Smooth muscle cell (in vitro differentiated cells): ENCODE measurements at regions not wholly inside any gene's neighbourhood (a gene's known extent, or its start where the extent isn't known, plus 50 kb on each side); places are given as distances from the start of the nearest gene placed in this dataset.

Experiments
- DNase-seq: peaks from one replicate; lab custom pipeline; 2025; ENCODE audit not compliant: unreplicated experiment; lab: John Stamatoyannopoulos, UW
- H2AFZ ChIP-seq: fragments of 200-600 bp; sonication (generic); 2 replicates; pipeline ENCODE4 v1.6.0; 2016; ENCODE audit warnings: antibody characterized with exemption, low read depth, mild to moderate bottlenecking
- H3F3A ChIP-seq: fragments of 200-600 bp; sonication (generic); 2 replicates; pipeline ENCODE4 v1.6.0; 2017; ENCODE audit warnings: antibody characterized with exemption, low read depth
- H3K27ac ChIP-seq: fragments of 200-600 bp; sonication (generic); 2 replicates; pipeline ENCODE4 v1.5.1; 2016; ENCODE audit warnings: low read depth, mild to moderate bottlenecking
- H3K27me3 ChIP-seq: fragments of 200-600 bp; sonication (generic); 2 replicates; pipeline ENCODE4 v1.6.1; 2016; ENCODE audit warnings: low read depth, mild to moderate bottlenecking
- H3K36me3 ChIP-seq: fragments of 200-600 bp; sonication (generic); 2 replicates; pipeline ENCODE4 v1.5.1; 2016; ENCODE audit warnings: low read depth
- H3K4me1 ChIP-seq: fragments of 200-600 bp; sonication (generic); 2 replicates; pipeline ENCODE4 v1.5.1; 2016; ENCODE audit warnings: low read depth
- H3K4me2 ChIP-seq: fragments of 200-600 bp; sonication (generic); 2 replicates; pipeline ENCODE4 v1.6.0; 2016; ENCODE audit warnings: mild to moderate bottlenecking
- H3K4me3 ChIP-seq: fragments of 200-600 bp; sonication (generic); 2 replicates; pipeline ENCODE4 v1.5.1; 2016; ENCODE audit warnings: mild to moderate bottlenecking
- H3K79me2 ChIP-seq: fragments of 200-600 bp; sonication (generic); 2 replicates; pipeline ENCODE4 v1.6.0; 2016; ENCODE audit warnings: low read depth, mild to moderate bottlenecking
- H3K9ac ChIP-seq: fragments of 200-600 bp; sonication (generic); 2 replicates; pipeline ENCODE4 v1.6.0; 2016; ENCODE audit warnings: low read depth
- H3K9me3 ChIP-seq: fragments of 200-600 bp; sonication (generic); replicated peaks from 2 replicates; pipeline ENCODE4 v1.5.1; 2016; ENCODE audit warnings: low read depth
- H4K20me1 ChIP-seq: fragments of 200-600 bp; sonication (generic); 2 replicates; pipeline ENCODE4 v1.6.0; 2016; ENCODE audit warnings: low read depth
- CTCF ChIP-seq: fragments of 200-600 bp; sonication (generic); IDR thresholded peaks from 2 replicates; pipeline ENCODE4 v1.5.1; 2017; ENCODE audit warnings: borderline replicate concordance, mild to moderate bottlenecking, antibody characterized with exemption; ENCODE audit not compliant: insufficient read depth, poor library complexity, severe bottlenecking
- WGBS: methylation state at CpG from one replicate; pipeline ENCODE4 v1.1.7; 2016; ENCODE audit warnings: low lambda C conversion rate; 5-methylcytosine and 5-hydroxymethylcytosine counted together

- no peaks in the 10 kb centered on the region for H3K27me3 ChIP-seq
- no peak for TF ChIP-seq CTCF
- H2AFZ ChIP-seq, result no peak overlapping the region
- H3K9me3 ChIP-seq, result no peaks in the 10 kb centered on the region
- no peaks in the 10 kb centered on the region for H3K79me2 ChIP-seq
- WGBS, result 97% methylated on average over 4 of the region's 4 CpGs
- H3K4me2 ChIP-seq, result no peak overlapping the region
- H3K27ac ChIP-seq, result no peak overlapping the region
- H3K4me1 ChIP-seq, result no peaks in the 10 kb centered on the region
- H3K36me3 ChIP-seq, result no peaks in the 10 kb centered on the region
- DNase-seq, result no peak
- H4K20me1 ChIP-seq, result no peaks in the 10 kb centered on the region
- no peak overlapping the region for H3K9ac ChIP-seq
- H3F3A ChIP-seq, result no peaks in the 10 kb centered on the region
- no peak overlapping the region for H3K4me3 ChIP-seq
Measured at GRCh38 chr18:39701055-39701783, 2135.6 kb upstream of the CELF4 start.

GRCh38 chr18:39699340-39699964, 2133.9 kb upstream of the CELF4 start:
- H4K20me1 ChIP-seq, result no peaks in the 10 kb centered on the region
- H3K27me3 ChIP-seq, result no peaks in the 10 kb centered on the region
- H3K27ac ChIP-seq, result no peak overlapping the region
- H3K36me3 ChIP-seq, result no peaks in the 10 kb centered on the region
- H3K4me2 ChIP-seq, result no peak overlapping the region
- no peak overlapping the region for H2AFZ ChIP-seq
- no peaks in the 10 kb centered on the region for H3F3A ChIP-seq
- H3K79me2 ChIP-seq, result no peaks in the 10 kb centered on the region
- H3K9ac ChIP-seq, result no peak overlapping the region
- 89% methylated on average over 5 of the region's 5 CpGs for WGBS
- H3K4me3 ChIP-seq, result no peak overlapping the region
- no peak for TF ChIP-seq CTCF
- no peaks in the 10 kb centered on the region for H3K9me3 ChIP-seq
- DNase-seq, result no peak
- no peaks in the 10 kb centered on the region for H3K4me1 ChIP-seq

- no peaks in the 10 kb centered on the region for H3K27me3 ChIP-seq
- TF ChIP-seq CTCF, result no peak
- WGBS, result 66% methylated on average over 4 of the region's 4 CpGs
Measured at GRCh38 chr18:39698436-39698835, 2132.8 kb upstream of the CELF4 start.

More at GRCh38 chr18:39698436-39698835, 2132.8 kb upstream of the CELF4 start:
- Histone ChIP-seq H3K27ac (no peak overlapping the region), H3K9ac (no peak overlapping the region), H4K20me1 (no peaks in the 10 kb centered on the region), H3K9me3 (no peaks in the 10 kb centered on the region), H3K4me1 (no peaks in the 10 kb centered on the region), H3K4me2 (no peak overlapping the region), H3K4me3 (no peak overlapping the region), H3F3A (no peaks in the 10 kb centered on the region), H3K79me2 (no peaks in the 10 kb centered on the region), H3K36me3 (no peaks in the 10 kb centered on the region), H2AFZ (no peak overlapping the region)
- DNase-seq, result no peak
